Neutrophil (primary cell): ENCODE measurements at regions not wholly inside any gene's neighbourhood (a gene's known extent, or its start where the extent isn't known, plus 50 kb on each side); places are given as distances from the start of the nearest gene placed in this dataset.
"Not testable (repeated sequence)": the region's sequence is repeated elsewhere in the genome, so short reads cannot be mapped to it uniquely, and the experiment has no call there.

Experiments
- H3K27ac ChIP-seq: fragments of 200-600 bp; sonication (generic); 2 replicates; pipeline ENCODE4 v1.5.1; 2016; ENCODE audit warnings: mild to moderate bottlenecking, moderate library complexity
- H3K27me3 ChIP-seq: fragments of 200-600 bp; sonication (generic); 2 replicates; pipeline ENCODE4 v1.6.0; 2016; ENCODE audit warnings: mild to moderate bottlenecking
- H3K36me3 ChIP-seq: fragments of 200-600 bp; sonication (generic); 2 replicates; pipeline ENCODE4 v1.5.1; 2017
- H3K4me1 ChIP-seq, 2 experiments: fragments of 200-600 bp in 1 of 2; sonication (generic) in 1 of 2; 1 replicate in 1 of 2; 2 replicates in 1 of 2; pipeline versions ENCODE4 v1.5.1 to v1.6.1; 2013 to 2016; ENCODE audit warnings: low read depth in 1 of 2, low read length in 1 of 2, mild to moderate bottlenecking in 1 of 2, moderate library complexity in 1 of 2; ENCODE audit not compliant: control insufficient read depth in 1 of 2, insufficient read depth in 1 of 2
- H3K4me3 ChIP-seq, 2 experiments: fragments of 200-600 bp in 1 of 2; sonication (generic) in 1 of 2; 1 replicate in 1 of 2; 2 replicates in 1 of 2; pipeline ENCODE4 v1.5.1; 2013 to 2016; ENCODE audit warnings: low read depth in 1 of 2, low read length in 1 of 2, mild to moderate bottlenecking in 1 of 2, moderate library complexity in 1 of 2
- H3K9me3 ChIP-seq: fragments of 200-600 bp; sonication (generic); 2 replicates; pipeline ENCODE4 v1.5.1; 2016
- CTCF ChIP-seq: fragments of 200-600 bp; sonication (generic); IDR thresholded peaks from 2 replicates; pipeline ENCODE4 v1.5.1; 2016; ENCODE audit warnings: antibody characterized with exemption

- Histone ChIP-seq H3K36me3 (no peaks in the 10 kb centered on the region), H3K9me3 (no peaks in the 10 kb centered on the region), H3K4me1 (peaks cover 7 to 8% of the 10 kb centered on the region in 2 experiments), H3K4me3 (no peak overlapping the region), H3K27me3 (no peaks in the 10 kb centered on the region), H3K27ac (no peak overlapping the region)
- TF ChIP-seq CTCF, result no peak
Measured at GRCh38 chr6:21722510-21722909, 129.0 kb downstream of the SOX4 start.

GRCh38 chr6:21726676-21727075 is 133.1 kb downstream of the SOX4 start:
- Histone ChIP-seq H3K27ac (no peak overlapping the region), H3K4me1 (peaks cover 37 to 43% of the 10 kb centered on the region in 2 experiments), H3K4me3 (no peak overlapping the region), H3K9me3 (no peaks in the 10 kb centered on the region), H3K36me3 (no peaks in the 10 kb centered on the region), H3K27me3 (no peaks in the 10 kb centered on the region)
- TF ChIP-seq CTCF, result no peak

DNA sequence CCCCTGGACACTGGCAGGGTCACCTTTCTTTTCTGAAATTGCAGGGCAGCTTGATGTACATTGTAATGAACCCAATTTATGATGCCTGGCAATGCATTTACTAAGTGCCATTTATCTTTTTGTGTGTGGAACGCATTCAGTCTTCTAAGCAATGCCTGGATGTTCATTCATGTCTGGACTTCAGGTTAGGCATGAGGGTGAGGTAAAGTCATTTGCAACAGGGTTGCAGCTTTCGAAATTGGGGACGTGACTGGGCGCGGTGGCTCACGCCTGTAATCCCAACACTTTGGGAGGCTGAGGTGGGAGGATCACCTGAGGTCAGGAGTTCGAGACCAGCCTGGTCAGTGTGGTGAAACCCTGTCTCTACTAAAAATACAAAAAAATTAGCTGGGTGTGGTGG is 134.6 kb downstream of the SOX4 start:
- TF ChIP-seq CTCF, result no peak
- H3K4me1 ChIP-seq, result peaks cover 45 to 50% of the 10 kb centered on the region in 2 experiments
- H3K36me3 ChIP-seq, result no peaks in the 10 kb centered on the region
- no peak overlapping the region for H3K4me3 ChIP-seq
- H3K27ac ChIP-seq, result peak overlapping the region; percentile 56
- H3K27me3 ChIP-seq, result no peaks in the 10 kb centered on the region
- no peaks in the 10 kb centered on the region for H3K9me3 ChIP-seq

DNA sequence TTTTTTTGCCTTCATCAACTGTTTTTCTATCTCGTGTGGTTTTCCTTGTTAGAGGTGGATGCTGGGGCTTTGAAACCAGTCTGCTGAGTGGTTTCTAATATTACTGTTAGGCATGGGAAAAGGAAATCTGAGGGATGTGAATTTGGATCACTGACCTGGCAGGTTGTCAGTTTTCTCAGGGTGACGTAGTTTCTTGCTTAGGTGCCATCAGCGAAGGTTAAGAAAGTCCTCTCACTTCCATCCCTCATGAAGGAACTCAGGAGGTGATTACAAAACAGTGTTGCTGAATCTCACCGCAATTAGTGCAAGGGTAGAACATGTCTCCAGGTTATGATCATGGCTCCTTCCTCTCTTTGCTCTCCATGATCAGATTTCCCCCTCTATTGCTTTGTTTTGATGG is 135.9 kb downstream of the SOX4 start:
- Histone ChIP-seq H3K27ac (peak overlapping the region; percentile 71), H3K27me3 (no peaks in the 10 kb centered on the region), H3K36me3 (no peaks in the 10 kb centered on the region), H3K4me1 (peaks cover 45 to 50% of the 10 kb centered on the region in 2 experiments), H3K9me3 (no peaks in the 10 kb centered on the region), H3K4me3 (no peak overlapping the region)
- TF ChIP-seq CTCF, result no peak

- TF ChIP-seq CTCF, result no peak
- peaks cover 45 to 50% of the 10 kb centered on the region in 2 experiments for H3K4me1 ChIP-seq
- no peaks in the 10 kb centered on the region for H3K27me3 ChIP-seq
- no peak overlapping the region for H3K4me3 ChIP-seq
- no peaks in the 10 kb centered on the region for H3K9me3 ChIP-seq
- no peaks in the 10 kb centered on the region for H3K36me3 ChIP-seq
- peak overlapping the region; percentile 71 for H3K27ac ChIP-seq
Measured at GRCh38 chr6:21730533-21730932, 137.0 kb downstream of the SOX4 start.

DNA sequence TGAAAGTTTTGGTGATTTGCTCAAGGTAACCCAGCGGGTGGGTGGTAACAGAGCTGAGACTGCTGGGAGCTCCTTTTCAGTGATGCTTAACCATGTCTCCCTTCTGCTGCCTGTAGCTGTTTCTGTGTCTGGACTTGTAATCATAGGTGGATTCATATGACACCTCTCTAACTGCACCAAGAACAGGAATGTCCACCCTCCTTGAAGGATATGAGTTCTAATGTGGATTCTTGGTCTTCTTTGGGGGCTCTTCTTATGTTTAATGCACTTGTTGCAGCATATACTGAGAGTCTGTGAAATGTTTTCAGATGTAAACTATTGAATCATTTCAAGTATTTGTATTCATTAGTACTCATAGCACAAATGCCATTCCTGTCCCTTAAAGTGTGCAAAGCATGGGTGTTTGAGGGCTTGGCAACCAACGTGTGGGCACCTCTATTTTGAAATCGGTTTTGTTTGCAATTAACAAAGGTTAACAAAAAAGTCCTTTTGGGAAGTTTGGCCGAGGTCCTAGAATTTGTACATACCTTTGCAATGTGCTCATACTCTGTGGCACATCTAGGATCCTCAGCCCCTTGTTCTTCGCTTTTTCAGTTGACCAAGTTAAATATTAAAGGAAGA is 138.0 kb downstream of the SOX4 start:
- H3K4me1 ChIP-seq, result peaks cover 45 to 50% of the 10 kb centered on the region in 2 experiments
- H3K4me3 ChIP-seq, result no peak overlapping the region
- no peaks in the 10 kb centered on the region for H3K9me3 ChIP-seq
- H3K36me3 ChIP-seq, result no peaks in the 10 kb centered on the region
- H3K27ac ChIP-seq, result peak overlapping the region; percentile 3
- H3K27me3 ChIP-seq, result no peaks in the 10 kb centered on the region
- no peak for TF ChIP-seq CTCF

GRCh38 chr6:21732032-21732730 is 138.6 kb downstream of the SOX4 start:
- H3K4me3 ChIP-seq, H3K27me3 ChIP-seq: not testable (repeated sequence)
- peak overlapping the region; percentile 3 for H3K27ac ChIP-seq

More at GRCh38 chr6:21732032-21732730, 138.6 kb downstream of the SOX4 start:
- H3K4me1 ChIP-seq, result peaks cover 41 to 45% of the 10 kb centered on the region in 2 experiments
- not testable (repeated sequence) for H3K36me3 ChIP-seq, H3K9me3 ChIP-seq
